ENCODE measurements at regions not wholly inside any gene's neighbourhood (a gene's known extent, or its start where the extent isn't known, plus 50 kb on each side); places are given as distances from the start of the nearest gene placed in this dataset.

DNA sequence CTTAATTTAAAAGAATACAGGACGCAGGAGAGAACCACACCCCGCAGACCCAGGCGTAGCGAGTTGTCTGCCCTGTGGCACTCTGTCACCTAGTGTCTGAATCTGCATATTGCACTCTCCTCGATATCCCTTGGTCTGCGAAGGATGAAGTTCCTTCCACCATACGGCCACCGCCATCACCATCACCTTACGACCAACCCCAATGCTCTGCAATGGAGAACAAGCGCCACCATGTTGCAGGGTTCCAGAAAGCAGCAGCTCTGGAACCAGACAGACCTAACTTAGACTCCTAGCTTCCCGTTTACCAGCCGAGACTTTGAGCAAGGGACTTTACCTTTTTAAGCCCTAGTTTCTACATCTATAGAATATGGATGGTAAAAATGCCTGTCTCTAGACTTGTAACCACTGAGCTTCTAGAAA lies 77.4 kb upstream of the DMRT1 start (continued):
- TF ChIP-seq MEIS1 (CRISPR knock-in tag; IDR thresholded peaks at IDR 0.05; ENCODE audit: borderline replicate concordance), result 0 out of 2 replicates have a peak, but pooled peaks have one; percentile 42
- TF ChIP-seq, protein P1, sequence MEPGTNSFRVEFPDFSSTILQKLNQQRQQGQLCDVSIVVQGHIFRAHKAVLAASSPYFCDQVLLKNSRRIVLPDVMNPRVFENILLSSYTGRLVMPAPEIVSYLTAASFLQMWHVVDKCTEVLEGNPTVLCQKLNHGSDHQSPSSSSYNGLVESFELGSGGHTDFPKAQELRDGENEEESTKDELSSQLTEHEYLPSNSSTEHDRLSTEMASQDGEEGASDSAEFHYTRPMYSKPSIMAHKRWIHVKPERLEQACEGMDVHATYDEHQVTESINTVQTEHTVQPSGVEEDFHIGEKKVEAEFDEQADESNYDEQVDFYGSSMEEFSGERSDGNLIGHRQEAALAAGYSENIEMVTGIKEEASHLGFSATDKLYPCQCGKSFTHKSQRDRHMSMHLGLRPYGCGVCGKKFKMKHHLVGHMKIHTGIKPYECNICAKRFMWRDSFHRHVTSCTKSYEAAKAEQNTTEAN (CRISPR knock-in tag; conservative IDR thresholded peaks at IDR 0.05), result no peak
- TF ChIP-seq SOX6 (IDR thresholded peaks at IDR 0.05), result no peak
- TF ChIP-seq SOX6 (CRISPR knock-in tag; IDR thresholded peaks at IDR 0.05), result peak; percentile 25; the same call in 1 of the 2 replicates
- peak; percentile 66 for TF ChIP-seq XRCC5 (optimal IDR thresholded peaks at IDR 0.05; ENCODE audit: low read length)
- TF ChIP-seq, protein P2, sequence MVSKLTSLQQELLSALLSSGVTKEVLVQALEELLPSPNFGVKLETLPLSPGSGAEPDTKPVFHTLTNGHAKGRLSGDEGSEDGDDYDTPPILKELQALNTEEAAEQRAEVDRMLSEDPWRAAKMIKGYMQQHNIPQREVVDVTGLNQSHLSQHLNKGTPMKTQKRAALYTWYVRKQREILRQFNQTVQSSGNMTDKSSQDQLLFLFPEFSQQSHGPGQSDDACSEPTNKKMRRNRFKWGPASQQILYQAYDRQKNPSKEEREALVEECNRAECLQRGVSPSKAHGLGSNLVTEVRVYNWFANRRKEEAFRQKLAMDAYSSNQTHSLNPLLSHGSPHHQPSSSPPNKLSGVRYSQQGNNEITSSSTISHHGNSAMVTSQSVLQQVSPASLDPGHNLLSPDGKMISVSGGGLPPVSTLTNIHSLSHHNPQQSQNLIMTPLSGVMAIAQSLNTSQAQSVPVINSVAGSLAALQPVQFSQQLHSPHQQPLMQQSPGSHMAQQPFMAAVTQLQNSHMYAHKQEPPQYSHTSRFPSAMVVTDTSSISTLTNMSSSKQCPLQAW (CRISPR knock-in tag; IDR thresholded peaks at IDR 0.05), result peak; percentile 66; the same call in 1 of the 2 replicates
- peak; percentile 20; the same call in 1 of the 2 replicates for TF ChIP-seq TBX2 (CRISPR knock-in tag; IDR thresholded peaks at IDR 0.05; ENCODE audit: borderline replicate concordance)
- TF ChIP-seq CEBPG (CRISPR knock-in tag; IDR thresholded peaks at IDR 0.05), result 0 out of 2 replicates have a peak, but pooled peaks have one; percentile 23
- no peak for TF ChIP-seq SNAPC2 (CRISPR knock-in tag; IDR thresholded peaks at IDR 0.05)
- TF ChIP-seq ZNF296 (CRISPR knock-in tag; conservative IDR thresholded peaks at IDR 0.05), result no peak
- peak; percentile 29; the same call in 1 of the 2 replicates for TF ChIP-seq GATAD2A (CRISPR knock-in tag; IDR thresholded peaks at IDR 0.05)
- peak; percentile 60 for TF ChIP-seq RXRB (CRISPR knock-in tag; IDR thresholded peaks at IDR 0.05; ENCODE audit: borderline replicate concordance)
- TF ChIP-seq ZSCAN22 (CRISPR knock-in tag; IDR thresholded peaks at IDR 0.05), result no peak
- TF ChIP-seq ZNF644 (CRISPR knock-in tag; IDR thresholded peaks at IDR 0.05; ENCODE audit: low read depth), result peak; percentile 79
- peak; percentile 59 for TF ChIP-seq ELF3 (CRISPR knock-in tag; IDR thresholded peaks at IDR 0.05)
- peak; percentile 73 for TF ChIP-seq ZNF501 (CRISPR knock-in tag; IDR thresholded peaks at IDR 0.05)
- TF ChIP-seq SOX5 (CRISPR knock-in tag; IDR thresholded peaks at IDR 0.05; ENCODE audit: borderline replicate concordance), result peak; percentile 50; the same call in 1 of the 2 replicates
- TF ChIP-seq ZBTB38 (CRISPR knock-in tag; IDR thresholded peaks at IDR 0.05), result peak; percentile 94
- TF ChIP-seq, protein P3, sequence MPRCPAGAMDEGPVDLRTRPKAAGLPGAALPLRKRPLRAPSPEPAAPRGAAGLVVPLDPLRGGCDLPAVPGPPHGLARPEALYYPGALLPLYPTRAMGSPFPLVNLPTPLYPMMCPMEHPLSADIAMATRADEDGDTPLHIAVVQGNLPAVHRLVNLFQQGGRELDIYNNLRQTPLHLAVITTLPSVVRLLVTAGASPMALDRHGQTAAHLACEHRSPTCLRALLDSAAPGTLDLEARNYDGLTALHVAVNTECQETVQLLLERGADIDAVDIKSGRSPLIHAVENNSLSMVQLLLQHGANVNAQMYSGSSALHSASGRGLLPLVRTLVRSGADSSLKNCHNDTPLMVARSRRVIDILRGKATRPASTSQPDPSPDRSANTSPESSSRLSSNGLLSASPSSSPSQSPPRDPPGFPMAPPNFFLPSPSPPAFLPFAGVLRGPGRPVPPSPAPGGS (CRISPR knock-in tag; IDR thresholded peaks at IDR 0.05), result no peak
- TF ChIP-seq, protein P4, sequence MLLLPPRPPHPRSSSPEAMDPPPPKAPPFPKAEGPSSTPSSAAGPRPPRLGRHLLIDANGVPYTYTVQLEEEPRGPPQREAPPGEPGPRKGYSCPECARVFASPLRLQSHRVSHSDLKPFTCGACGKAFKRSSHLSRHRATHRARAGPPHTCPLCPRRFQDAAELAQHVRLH (CRISPR knock-in tag; IDR thresholded peaks at IDR 0.05; ENCODE audit: borderline replicate concordance, low read depth), result no peak
- no peak for TF ChIP-seq JARID2 (CRISPR knock-in tag; IDR thresholded peaks at IDR 0.05; ENCODE audit: insufficient replicate concordance)
- no peak for TF ChIP-seq ZNF747 (CRISPR knock-in tag; IDR thresholded peaks at IDR 0.05; ENCODE audit: borderline replicate concordance)
- TF ChIP-seq, protein P5, sequence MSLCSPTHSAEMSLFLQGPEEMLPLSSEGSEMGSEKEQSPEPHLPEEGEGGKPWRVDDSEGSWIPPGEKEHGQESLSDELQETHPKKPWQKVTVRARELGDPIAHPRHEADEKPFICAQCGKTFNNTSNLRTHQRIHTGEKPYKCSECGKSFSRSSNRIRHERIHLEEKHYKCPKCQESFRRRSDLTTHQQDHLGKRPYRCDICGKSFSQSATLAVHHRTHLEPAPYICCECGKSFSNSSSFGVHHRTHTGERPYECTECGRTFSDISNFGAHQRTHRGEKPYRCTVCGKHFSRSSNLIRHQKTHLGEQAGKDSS (CRISPR knock-in tag; IDR thresholded peaks at IDR 0.05; ENCODE audit: borderline replicate concordance, low read depth), result 0 out of 2 replicates have a peak, but pooled peaks have one; percentile 61

All from HepG2 (cell line).